Fibroblast of peridontal ligament (primary cell): ENCODE measurements at regions not wholly inside any gene's neighbourhood (a gene's known extent, or its start where the extent isn't known, plus 50 kb on each side); places are given as distances from the start of the nearest gene placed in this dataset.
"Not testable (repeated sequence)": the region's sequence is repeated elsewhere in the genome, so short reads cannot be mapped to it uniquely, and the experiment has no call there.

ENCODE experiments used
- DNase-seq: peaks from one replicate; pipeline ENCODE4 v3.0.0-alpha.2; 2010; ENCODE audit errors: extremely low read depth

DNA sequence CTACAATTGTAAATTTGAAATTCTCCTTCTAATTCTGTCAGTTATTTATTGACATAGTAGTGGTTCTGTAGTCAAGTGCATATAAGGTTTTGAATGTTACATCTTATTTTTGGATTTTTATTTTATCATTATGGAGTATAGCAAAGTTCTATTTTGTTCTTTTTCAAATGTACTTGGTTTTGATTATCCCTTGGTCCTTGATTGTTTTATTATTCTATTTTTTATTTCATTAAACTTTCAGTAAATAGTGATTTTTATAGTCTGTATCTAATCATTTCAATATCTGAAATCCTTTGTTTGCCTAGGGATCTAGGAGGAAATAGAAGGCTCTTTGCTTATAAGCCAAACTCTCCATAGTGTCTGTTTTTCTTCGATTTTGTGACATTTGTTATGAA lies 87.8 kb downstream of the HFE start:
- no peak for DNase-seq

DNA sequence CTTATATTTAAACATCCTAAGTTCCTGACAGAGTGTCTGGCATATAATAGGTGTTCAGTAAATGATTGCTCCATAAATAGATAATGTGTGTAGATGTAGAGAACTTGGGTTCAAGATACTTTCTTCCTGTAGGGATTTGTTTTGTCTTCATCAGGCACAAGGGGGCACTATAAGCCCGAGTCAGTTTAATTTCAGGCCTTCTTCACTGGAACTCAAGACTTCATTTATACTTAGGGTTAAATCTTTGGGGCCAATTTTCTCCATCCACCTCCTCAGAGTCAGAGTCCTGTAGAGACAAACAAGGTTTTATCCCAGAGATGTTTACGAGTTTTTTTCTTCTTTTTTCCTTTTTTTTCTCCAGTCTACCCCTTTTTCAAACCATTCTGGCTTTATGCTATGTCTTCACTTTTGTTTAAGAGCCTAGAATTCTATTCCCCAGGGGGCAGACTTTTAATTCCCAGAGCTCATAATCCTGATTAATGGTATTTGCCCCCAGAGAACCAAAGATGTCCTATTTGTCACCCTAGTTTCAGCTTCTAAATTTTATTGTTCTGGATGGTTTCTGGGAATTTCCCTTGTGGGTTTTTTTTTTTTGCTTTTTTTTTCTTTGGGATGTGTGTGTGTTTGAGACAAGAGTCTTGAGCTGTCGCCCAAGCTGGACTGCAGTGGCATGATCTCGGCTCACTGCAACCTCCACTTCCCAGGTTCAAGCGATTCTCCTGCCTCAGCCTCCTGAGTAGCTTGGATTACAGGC lies 88.4 kb downstream of the HFE start:
- peak; percentile 86 for DNase-seq

DNA sequence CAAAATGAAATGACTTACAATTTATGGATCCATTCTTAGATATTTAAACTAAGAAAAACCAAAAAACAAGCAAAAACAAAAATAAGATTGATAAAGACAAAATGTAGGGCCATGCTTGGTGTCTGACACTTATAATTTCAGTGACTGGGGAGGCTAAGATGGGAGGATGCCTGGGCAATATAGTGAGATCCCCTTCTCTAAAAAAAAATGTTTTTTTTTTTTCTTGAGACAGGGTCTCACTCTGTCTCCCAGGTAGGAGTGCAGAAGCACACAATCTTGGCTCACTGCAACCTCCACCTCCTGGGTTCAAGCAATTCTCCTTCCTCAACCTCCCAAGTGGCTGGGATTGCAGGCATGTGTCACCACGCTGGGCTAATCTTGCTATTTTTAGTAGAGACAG lies 92.4 kb downstream of the HFE start:
- no peak for DNase-seq

DNA sequence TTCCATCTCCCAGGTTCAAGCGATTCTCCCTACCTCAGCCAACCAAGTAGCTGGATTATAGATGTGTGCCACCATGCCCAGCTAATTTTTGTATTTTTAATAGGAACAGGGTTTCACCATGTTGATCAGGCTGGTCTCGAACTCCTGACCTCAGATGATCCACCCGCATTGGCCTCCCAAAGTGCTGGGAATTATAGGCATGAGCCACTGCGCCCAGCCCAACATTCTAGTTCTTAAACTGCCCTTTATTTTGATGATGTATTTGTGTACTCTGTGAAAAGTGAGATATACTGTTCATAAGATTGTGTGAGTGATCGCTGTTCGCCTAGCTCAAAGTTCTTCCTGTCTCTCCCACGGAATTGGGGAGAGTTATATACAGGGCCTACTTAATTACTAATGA lies 93.1 kb downstream of the HFE start:
- no peak for DNase-seq

DNA sequence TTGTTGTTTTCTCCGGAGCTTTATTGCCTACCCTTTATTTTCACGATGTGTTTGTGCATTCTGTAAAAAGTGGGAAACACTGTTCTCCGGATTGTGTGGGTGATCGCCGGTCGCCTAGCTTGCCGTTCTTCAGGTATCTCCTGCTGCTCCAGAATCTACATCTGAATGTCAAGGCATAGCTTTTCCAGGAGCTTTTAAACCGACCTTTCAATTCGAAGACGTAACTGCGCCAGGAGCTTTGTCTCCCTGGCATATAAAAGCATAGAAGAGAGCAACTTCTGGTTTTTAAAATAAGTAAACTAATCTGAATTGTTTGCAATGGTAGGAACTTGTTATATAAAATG lies 96.0 kb downstream of the HFE start:
- no peak for DNase-seq

DNA sequence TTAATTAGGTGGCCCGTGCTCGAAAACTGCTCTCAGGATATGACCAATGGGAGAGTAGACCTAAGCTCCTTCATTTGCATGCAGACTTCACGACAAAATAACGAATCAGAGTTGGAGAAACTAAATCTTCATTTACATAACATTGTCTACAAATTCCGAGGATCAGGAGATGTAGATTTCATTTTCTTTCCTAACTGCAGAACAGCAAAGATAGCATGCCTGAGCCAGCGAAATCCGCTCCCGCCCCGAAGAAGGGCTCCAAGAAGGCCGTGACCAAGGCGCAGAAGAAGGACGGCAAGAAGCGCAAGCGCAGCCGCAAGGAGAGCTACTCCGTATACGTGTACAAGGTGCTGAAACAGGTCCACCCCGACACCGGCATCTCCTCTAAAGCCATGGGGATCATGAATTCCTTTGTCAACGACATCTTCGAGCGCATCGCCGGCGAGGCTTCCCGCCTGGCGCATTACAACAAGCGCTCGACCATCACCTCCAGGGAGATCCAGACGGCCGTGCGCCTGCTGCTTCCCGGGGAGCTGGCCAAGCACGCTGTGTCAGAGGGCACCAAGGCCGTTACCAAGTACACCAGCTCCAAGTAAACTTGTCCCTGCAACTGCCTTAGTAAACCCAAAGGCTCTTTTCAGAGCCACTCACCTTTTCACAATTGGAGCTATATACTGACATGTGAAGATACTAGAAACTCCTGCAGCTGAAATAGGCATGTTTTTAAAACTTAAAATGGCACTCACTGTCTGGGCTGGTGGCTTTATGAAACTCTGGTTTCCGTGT lies 96.5 kb downstream of the HFE start:
- DNase-seq: peak; percentile 96

DNA sequence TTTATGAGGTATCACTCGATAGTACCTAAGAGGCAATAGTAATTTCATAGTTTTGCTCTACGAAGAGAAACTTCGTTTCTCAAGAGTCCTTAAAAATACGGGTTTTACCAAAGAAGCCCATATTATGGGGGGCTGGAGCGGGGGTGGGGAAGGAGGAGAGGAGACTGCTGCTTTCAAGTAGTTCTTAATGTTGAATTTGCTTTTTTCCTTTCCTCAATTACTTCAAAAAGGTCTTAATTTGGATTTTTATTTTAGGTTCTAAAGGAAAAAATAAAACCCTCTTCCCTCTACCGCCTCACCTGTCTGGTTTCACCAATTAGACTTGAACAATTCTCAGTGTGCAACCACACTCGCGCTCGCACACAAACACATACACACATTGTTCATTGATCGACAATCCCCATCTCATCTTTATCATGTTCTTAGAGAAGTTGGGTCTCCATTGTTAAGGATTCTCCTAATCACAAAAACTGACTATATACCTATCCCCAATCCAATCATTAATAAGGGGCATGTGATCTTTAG lies 97.2 kb downstream of the HFE start:
- DNase-seq: no peak

DNA sequence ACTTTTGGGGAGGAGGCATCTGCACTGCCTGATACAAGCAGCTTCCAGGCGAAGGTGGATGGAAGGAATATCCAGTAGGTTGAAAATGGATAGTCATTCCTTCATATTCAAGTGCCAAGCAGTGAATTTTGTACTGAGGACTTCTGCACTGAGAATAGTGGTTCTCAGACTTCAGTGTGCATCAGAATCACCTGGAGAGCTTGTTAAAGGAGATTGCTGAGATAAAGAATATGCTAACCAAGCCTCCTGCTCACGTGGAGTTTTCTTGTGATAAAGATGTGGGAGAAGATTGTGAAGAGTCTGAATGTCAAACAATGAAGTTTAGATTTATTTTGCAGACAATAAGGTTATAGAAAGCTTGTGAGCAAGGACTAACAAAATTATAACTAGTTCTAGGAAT lies 97.8 kb downstream of the HFE start:
- DNase-seq: no peak

DNA sequence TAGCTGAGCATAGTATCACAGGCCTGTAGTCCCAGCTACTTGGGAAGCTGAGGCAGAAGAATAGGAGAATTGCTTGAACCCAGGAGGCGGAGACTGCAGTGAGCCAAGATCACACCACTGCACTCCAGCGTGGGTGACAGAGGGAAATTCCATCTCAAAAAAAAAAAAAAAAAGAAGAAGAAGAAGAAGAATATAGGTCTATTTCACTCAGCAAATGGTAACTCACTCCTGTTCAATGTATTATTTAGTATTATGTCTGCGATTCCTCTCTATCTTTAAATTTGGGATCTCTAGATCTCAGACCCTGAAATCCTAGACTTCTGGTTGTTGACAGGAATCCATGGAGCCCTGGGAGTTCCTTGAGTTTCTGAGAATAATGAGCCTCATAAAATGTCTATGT lies 98.6 kb downstream of the HFE start:
- no peak for DNase-seq

DNA sequence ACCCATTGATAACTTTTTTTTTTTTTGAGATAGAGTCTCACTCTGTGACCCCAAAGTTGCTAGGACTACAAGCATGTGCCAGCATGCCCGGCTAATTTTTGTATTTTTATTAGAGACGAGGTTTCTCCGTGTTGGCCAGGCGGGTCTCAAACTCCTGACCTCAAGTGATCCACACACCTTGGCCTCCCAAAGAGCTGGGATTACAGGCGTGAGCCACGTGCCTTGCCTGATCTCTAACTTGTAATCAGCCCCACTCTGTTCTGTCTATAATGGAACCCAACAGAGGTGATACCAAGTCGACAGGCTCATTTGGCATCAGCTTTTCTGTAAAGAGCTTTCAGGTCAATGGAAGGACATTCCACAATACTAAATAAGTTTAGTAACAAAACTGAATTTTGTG lies 99.4 kb downstream of the HFE start:
- no peak for DNase-seq

DNA sequence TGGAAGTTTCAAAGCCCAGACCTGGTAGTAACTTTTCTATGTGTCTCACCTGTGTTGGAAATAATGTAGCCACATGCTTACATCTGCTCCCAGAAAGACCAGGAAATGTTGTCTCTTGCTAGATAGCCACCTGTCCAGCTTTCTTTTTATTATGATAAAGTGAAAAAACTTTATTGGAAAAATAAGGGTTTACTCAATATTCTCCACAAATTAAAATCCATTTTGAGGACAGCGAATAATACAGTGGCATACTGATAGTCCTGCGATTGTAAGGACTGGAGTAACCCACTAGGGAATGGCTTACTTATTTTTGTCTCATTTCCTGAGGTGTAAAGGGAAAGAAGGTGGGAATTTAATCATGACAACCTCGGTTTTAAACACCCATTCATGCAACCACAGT lies 100.1 kb downstream of the HFE start:
- DNase-seq: no peak

DNA sequence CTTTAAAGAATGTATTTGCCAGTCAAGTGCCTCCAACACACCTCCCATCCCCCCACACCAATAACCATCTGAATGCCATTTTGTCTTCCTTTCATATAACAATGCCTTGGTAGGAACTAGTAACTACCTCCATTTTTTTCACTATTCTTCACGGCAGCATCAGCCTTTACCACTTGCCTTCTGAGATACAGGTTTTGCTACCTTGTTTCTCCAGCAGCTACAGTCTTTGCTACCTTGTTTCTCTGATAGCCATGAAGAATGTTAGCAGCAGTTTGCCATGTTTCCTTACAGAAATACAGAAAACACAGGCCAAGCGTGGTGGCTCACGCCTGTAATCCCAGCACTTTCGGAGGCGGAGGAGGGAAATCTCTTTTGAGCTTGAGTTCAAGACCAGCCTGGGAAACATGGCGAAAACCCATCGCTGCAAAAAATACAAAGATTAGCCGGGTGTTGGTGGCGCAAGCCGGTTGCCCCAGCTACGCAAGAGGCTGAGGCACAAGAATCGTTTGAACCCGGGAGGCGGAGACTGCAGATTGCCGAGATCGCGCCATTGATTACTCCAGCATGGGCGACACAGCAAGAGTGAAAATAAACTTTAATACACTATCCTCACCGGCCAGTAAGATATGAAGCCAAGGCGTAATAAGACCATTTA lies 100.9 kb downstream of the HFE start:
- peak; percentile 59 for DNase-seq

DNA sequence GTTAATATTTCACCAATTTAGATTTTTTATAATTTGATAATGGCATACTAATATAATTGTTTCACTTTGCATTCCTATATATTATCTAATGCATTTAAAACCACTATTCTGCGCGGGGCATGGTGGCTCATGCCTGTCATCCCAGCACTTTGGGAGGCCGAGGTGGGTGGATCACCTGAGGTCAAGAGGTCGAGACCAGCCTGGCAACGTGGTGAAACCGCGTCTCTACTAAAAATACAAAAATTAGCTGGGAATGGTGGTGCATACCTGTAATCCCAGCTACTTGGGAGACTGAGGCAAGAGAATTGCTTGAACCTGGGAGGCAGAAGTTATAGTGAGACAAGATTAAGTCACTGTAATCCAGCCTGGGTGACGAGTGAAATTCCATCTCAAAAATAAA lies 104.3 kb downstream of the HFE start:
- DNase-seq: not testable (repeated sequence)

DNA sequence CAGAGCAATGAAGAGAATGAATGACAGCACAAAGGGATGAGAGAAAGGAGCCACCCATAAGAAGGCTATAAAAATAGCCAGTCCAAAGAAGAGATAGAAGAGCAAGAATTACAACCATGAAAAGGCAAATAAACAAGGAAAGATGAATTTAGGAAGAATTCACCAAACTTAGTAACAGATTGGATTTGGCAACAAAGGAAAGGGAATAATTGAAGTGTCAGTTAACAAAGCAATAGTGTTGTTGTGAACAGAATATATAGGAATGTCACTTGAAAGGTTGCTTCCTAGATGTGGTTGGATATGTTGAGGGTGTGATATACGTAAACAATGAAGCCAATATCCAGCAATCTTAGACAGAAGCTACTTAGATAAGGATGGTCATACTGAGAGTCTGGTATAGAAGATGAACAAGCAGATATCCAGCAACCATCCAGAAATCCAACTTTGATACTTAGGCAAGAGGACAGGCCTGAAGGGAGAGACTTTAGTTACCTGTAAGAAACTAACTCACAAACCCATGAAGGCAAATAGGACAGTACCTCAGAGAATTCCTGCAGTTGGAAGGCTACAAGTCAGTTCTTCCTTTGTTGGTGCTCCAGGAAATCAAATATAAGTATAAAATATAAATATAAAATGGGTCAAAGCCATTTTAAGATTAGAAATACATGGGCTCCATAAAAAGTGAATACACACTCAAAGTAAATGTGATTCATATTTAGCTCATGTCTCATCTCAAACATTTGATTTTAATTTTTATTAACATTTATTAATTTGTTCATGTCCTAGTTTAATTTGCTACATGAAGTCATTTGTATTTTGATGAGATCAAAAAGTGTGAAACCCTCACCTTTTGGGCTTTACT lies 106.5 kb downstream of the HFE start:
- no peak for DNase-seq

DNA sequence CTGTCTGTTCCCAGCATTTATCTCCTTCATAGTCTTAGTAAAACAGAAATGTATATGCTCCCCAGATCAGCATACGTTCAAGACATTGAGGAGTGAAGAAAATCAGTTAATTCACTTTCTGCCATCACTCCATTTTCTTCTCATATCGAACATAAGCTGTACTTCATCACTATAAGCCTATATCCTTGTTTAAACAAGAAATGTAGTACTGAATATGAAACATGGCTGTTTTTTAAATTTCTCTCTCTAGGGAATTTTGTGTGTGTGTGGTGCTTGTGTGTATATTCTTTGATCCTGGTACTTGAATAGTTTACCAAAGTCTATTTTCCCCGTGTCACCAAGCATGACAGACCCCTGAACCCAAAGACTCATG lies 107.1 kb downstream of the HFE start:
- DNase-seq: no peak

DNA sequence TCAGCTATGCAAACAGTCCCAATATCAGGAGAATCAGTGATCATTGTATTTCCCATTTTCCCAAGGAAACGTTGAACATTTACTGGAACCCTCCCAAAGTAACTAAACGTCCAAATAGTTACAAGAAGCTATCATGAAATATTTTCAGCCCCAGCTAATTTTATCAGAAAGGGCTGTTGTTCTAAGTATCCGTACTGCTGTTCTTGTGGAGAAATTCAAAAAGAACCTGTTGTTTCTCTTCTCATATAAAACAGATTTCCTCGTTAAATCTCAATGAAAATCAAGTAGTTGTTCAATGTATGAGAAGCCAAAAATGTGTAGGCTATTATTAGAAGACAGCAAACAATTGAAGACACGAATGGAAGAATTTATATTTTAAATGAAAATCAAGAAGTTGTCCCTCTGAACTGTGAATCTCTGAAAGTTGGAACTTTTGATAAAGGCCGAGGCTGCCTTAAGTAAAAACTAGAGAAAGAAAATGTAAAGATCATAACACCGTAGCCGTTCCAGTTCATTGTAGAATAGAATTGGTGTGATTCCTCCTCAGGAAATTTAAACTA lies 107.7 kb downstream of the HFE start:
- DNase-seq: peak; percentile 35

DNA sequence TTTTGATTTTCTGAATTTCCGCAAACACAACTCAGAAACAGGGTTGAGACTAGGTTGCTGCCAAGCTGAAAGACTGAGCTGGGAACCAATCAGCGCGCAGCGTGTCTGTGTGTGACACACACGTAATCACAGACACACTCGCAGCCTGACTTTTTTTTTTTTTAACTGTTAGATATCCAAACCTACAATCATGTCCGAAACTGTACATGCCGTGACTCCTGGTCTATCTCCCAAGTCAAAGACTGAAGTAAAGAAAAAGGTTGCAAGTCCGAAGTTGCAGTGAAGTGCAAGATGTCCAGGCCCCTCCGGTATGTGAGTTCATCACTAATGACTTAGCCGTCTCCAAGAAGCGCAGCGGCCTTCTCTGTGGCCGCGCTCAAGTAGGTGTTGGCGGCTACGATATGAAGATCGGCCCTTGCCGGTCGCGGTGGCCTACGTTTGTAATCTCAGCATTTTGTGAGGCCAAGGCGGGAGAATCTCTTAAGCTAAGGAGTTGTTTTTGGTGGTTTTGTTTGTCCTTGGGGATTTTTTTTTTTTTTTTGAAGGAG lies 108.2 kb downstream of the HFE start:
- DNase-seq: peak; percentile 98

DNA sequence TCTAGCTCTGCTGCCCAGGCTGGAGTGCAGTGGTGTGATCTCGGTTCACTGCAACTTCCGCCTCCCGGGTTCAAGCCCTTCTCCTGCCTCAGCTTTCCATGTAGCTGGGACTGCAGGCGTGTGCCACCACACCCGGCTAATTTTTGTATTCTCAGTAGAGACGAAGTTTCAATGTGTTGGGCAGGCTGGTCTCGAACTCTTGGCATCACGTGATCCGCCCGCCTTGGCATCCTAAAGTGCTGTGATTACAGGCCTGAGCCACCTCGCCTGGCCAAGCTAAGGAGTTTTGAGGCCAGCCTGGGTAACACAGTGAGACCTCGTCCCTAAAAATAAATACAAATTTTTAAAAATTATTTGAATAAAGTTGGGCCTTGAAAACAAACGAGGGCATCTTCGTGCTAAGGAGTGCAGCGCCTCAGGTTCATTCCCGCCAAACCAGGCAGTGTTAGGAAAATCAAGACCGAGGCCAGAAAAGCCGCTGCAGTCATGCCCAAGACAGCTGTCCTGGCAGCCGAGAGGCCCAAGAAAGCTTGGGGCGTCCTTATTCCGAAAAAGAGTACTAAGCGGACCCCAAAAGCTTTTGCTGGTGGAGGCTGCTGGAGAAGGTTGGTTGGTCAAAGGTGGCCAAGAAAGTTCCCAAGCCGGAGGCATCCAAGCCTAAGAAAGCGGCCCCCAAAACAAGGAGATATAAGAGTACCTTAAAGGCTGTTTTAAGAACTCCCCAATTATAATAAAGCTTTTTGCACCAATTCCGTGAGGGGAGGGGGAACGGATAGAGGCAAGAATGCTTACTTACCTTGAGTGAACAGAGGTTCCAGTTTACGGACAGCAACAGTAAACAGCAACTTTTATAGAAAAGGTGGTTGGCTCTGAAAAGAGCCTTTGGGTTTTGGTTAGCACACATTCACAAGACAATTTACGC lies 109.0 kb downstream of the HFE start:
- peak; percentile 29 for DNase-seq

DNA sequence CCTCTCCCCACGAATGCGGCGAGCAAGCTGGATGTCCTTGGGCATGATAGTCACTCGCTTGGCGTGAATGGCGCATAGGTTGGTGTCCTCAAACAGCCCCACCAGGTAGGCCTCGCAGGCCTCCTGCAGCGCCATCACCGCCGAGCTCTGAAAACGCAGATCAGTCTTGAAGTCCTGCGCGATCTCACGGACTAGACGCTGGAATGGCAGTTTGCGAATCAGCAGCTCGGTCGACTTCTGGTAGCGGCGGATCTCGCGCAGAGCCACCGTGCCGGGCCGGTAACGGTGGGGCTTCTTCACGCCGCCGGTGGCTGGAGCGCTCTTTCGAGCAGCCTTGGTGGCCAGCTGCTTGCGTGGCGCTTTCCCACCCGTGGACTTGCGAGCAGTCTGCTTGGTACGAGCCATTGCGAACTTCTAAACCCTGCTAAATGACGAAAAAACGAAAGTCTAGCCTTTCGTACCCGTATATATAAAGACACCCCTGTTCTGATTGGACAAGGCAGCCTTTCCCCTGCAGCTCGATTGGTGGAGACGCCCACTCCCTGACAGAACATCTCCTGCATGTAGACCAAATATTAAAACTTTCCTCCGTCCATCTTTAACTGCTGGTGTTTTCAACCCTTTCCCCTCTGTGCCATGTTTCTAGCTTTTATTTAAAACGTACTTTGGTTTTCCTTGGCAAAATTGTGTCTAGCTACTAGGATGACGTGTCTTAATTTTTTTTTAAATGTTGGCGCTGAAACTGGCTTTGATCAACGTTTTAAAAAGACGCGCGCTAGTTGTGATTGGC lies 109.8 kb downstream of the HFE start:
- DNase-seq: peak; percentile 95

DNA sequence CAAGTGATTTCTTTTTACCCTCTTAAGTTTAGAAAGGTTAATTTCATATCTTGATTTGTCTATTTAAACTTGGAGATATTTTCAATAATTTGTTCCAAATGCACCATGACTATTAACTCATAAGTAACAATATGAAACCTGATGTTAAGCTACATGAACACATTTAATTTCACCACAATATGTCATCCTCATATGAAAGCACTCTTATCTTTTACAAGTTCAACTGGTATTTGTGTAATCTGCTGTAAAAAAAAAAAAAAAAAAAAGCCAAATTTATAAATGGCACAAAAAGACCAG lies 110.4 kb downstream of the HFE start:
- DNase-seq: peak; percentile 18
